Stimulated activated CD8-positive, alpha-beta memory T cell treated with anti-CD3 and anti-CD28 coated beads, Interleukin-2, amount 100 ng/mL, for 48 hours (primary cell): ENCODE measurements at regions not wholly inside any gene's neighbourhood (a gene's known extent, or its start where the extent isn't known, plus 50 kb on each side); places are given as distances from the start of the nearest gene placed in this dataset.
"Not testable (repeated sequence)": the region's sequence is repeated elsewhere in the genome, so short reads cannot be mapped to it uniquely, and the experiment has no call there.

Experiments
- DNase-seq, 2 donors: peaks; one replicate each; pipeline ENCODE4 v3.0.0-alpha.2; 2020; ENCODE audit warnings: low read depth in 2 of 2

DNA sequence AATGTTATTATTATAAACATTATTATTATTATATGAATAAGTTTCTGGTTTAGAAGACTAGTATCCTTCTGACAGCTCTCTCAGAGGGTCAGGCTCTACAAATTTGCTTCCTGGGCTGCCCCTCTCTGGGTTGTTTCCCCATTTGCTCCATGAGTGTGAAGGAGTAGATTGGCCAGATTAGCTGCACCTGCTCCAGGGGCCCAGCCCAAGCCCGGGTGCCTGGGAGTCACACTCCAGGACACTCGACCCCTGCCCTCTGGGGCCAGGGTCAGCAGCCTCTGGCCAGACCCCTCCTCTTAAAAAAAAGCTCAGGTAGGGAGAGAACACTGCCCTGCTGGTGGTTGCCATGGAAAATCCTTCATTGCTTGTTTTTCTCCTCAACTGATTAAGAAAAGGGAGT is 169.0 kb upstream of the FOXD4L5 start:
- not testable (repeated sequence) for DNase-seq

DNA sequence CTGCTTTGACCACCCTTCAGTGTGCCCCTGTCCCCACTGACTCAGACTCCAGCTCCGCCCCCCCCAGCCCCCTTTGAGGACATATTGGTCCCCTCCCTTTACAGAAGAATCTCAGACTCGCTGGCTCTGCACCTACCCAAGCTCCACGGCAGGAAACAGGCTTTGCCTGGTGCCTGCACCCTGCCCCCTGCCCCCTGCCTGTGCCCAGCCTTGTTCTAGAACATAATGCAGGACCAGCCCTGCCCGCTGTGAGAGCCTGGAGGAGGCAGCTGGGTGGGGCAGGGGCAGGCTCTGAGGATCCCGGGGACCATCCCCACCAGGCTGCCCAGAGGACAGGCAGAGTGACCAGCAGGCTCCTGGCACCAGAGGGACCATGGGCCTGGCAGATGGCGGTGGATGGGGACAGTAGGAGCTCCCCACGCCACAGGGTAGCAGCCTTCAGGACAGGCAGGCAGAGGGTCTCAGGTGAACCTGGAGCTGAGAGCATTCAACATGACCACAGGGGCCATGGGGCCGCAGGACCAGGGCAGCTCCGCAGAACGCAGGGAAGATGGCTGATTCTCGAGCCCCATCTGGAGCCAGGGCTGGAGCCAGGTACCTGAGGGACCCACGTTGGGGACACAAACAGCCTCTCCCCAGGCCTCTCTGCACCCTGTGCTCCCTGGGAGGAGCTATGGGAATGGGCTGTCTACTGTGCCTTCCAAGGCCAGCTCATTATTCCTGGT is 165.0 kb upstream of the FOXD4L5 start:
- DNase-seq = not testable (repeated sequence)

DNA sequence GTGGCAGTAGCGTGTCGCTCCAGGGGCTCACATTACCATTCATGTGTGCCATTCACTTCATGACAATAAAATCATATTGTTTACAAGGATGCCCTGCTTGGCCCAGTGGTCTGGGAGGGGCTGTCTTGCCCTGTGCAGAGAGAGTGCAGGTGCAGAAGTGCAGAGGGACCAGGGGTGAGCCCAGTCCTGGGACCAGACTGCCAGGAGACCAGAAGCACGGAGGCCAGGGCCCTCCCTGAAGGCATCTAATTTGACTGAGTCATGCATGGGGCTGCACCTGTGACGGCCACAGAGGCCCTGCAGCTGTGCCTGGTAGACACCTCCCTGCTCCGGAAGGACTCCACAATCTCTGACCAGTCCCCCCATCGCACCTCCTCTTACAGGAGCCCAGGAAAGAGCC is 164.4 kb upstream of the FOXD4L5 start:
- no peak for DNase-seq

DNA sequence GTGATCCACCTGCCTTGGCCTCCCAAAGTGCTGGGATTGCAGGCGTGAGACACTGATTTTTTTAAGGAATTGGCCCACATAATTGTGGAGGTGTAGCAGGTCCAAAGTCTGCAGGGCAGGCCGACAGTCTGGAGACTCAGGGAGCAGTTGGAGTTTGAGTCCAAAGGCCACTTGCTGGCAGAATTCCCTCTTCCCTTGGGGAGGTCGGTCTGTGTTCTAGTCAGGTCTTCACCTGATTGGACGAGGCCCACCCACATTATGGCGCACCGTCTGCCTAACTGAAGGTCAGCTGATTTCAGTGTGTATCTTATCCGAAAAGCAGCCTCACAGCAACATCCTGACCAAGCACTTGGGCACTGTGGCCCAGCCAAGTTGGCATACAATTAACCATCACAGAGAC is 162.1 kb upstream of the FOXD4L5 start:
- not testable (repeated sequence) for DNase-seq

DNA sequence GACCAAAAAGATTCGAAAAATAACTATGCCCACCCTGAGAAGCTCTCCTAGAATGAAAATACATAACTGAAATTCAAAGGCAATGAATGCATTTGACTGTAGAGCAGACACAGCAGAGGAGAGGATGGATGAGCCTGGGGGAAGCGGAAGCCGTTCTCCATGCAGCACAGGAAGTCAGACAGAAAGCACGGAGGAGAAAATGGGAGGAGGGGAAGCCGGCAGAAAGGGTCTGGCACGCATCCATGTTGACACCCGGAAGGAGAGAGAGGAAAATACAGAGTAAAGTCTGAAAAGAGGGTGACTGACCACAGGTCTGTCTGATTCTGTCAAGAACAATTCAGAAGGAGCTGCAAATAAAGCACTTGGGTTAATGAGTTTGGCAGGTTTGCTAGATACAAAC is 161.0 kb upstream of the FOXD4L5 start:
- DNase-seq = not testable (repeated sequence)

DNA sequence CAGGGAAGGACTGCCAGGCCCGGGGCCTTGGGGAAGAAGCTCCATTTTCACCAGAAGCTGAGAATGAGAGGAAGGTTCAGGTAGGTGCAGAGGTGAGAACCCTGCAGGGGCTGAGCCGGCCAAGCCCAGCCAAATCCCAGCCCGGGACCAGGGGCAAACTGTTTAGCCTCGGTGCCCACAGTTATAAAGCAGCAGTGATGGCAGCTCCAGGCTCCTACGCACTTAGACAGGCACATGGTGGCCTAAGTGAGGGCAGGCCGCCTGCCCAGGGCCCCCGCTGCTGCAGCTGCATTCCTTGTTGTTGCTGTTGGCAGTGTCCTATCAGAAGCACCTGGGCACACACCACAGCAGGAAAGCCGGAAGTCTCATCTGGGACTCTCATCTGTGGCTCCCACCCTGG is 159.9 kb upstream of the FOXD4L5 start:
- no peak for DNase-seq

DNA sequence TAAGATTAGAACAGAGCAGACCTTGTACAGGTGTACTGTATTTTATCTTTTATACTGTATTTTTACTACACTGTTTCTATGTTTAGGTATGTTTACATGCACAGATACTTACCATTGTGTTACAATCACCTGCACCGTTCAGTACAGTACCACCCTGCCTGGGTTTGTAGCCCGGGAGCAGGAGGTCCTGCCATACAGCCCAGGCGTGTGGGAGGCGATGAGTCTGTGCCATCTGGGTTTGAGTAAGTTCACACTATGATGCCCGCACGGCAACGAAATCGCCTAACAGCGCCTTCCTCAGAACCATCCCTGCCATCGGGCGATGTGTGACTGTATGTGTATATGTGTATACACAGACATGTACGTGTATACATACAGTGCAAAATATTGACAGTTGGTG is 157.1 kb upstream of the FOXD4L5 start:
- not testable (repeated sequence) for DNase-seq

DNA sequence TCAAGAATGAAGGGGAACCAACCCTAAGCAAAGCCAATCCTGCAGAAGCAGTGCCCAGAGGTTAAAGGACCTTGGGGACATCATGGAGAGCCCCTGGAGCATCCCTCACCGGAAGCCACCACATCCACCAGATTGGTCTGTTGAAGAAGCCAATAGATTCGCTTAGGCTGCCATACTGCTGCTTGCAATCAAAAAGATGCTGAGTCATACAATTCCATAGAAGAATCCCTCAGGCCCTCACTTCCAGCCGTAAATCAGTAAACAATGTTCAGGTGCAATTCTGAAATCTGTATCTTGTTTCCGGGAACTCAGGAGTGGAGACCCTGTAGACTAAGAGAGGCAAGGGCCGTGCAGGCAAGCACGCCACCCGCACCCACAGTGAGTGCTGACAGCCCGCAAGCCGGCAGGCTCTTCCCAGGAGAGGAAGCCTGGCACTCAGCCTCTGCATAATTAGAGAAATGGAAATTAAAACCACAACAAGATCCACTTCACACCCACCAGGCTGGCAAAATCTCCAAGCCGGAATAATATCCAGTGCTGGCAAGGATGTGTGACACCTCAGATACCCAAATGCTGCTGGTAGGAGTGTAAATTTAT is 156.4 kb upstream of the FOXD4L5 start:
- not testable (repeated sequence) for DNase-seq

DNA sequence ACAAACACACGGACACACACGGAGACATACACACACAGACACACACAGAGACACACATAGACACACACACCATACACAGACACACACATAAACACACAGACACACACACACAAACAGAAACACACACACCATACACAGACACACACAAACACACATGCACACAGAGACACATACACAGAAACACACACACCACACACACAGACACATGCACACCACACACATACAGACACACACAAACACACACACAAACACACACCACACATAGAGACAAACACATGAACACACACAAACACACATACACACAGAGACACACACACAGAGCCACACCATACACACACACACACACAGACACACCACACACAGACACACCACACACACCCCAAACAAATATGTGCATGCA is 152.7 kb upstream of the FOXD4L5 start:
- no peak for DNase-seq

DNA sequence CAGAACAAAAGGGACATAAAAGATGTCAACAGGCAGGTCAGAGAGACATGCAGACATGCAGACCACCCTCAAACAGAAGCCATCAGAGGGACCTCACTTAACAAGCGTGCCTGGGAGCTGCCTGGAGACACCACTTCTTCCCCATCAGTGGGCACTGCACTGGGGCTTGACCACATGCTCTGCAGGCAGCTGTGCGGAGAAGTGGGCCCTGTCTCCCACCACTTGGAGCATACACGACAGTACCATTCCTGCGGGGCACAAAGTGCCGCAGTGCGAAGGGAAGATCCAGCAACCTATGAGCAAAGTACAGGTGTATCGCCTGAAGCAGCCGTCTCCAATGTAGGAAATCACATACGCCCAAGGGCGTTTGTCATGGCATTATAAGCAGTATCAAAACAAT is 150.5 kb upstream of the FOXD4L5 start:
- DNase-seq = no peak

DNA sequence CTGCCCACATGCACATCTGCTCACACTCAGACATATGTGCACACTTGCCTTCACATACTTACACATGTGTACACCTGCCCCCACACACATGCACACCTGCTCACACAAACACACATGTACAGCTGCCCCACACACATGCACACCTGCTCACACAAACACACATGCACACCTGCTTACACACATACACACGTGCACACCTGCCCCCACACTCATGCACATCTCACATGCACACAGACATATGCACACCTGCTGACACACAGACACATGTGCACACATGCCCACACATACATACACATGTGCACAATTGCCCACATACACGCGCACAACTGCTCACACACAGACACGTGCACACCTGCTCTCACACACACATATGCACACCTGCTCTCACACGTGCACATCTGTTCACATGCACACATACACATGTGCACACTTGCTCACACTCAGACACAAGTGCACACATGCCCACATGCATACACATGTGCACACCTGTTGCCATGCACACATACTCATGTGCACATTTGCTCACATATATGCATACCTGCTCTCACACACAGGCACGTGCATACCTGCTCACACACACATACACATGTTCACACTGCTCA is 147.8 kb upstream of the FOXD4L5 start:
- DNase-seq = no peak

DNA sequence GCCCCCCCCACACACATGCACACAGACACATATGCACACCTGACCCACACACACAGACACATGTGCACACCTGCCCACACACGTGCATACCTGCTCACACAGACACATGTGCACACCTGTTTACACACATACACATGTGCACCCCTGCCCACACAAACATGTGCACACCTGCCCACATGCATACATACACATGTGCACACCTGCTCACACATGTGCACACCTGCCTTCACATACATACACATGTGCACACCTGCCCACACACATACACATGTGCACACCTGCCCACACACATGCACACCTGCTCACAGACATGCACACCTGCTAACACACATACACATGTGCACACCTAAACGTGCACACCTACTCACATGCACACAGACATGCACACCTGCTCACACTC is 147.0 kb upstream of the FOXD4L5 start:
- no peak for DNase-seq

DNA sequence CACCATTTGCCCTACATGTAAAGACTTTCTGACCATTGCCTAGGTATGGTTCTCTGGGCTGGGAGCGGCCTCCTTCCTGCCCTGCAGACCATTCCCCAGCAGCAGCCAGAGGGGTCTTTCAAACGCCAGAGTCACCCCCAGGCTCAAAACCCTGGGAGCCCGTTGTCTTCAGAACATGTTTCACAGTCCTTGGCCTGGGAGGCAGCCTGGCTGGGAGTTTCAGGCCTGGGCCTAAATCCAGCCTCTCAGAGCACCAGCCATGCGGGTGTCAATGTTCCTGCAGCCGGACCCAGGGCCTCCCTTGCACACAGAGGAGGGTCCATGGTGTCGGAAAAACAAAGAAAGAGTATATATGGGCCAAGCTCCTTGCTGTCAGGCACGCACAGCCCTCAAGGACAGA is 145.2 kb upstream of the FOXD4L5 start:
- DNase-seq = no peak

DNA sequence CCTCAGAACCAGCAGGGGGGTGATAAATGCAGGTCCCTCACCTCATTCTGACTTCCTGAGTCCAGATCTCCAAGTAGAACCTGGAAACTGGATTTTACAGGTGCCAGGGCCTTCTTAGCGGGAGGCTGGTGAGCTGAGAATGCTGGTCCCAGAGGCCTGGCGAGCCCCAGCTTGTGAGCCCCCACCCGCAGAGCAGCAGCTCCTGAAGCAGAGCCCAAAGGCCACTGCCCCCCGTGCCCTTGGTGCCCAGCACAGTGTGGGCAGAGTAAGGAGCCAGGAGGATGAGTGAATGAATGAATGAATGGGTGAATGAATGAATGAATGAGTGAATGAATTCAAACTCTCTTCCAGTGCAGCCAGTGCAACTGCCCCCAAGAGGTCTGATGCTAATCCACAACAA is 142.4 kb upstream of the FOXD4L5 start:
- not testable (repeated sequence) for DNase-seq

DNA sequence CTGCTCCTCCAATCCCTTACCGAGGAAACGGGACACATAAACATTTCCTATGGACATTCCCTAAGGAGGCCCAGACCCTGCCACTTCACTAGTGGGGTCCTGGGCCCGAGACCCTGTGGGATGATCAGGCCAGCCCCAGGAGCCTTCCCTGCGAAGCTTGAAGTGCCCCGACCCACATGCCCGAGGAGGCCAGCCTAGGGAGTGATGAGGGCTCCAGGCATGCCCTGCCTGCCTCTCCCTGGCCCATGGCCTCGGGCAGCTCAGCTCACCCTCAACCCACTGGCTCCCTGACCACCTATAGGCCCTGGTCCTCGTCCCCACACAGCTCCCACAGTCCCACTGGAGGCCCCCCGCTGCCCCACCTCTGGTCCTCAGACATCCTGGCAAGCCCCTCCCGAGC is 141.8 kb upstream of the FOXD4L5 start:
- not testable (repeated sequence) for DNase-seq

DNA sequence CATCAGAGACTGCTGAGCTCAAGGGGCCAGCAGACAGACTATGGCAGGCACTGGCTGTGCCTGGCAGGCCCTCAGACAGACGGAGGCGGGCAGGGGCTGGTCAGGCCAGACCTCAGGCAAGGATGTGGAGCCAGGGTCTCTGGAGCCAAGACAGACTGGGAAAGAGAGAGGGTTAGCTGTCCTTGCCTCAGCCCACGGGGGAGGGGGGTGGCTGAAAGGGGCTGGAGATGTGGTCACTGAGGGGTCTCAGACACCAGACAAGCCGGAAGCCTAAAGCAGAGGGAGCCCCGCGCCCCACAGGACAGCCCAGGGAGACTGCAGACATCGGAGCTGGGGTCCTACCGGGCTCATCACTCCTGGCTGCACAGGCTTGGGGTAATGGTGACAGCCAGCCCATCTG is 141.2 kb upstream of the FOXD4L5 start:
- no peak for DNase-seq

DNA sequence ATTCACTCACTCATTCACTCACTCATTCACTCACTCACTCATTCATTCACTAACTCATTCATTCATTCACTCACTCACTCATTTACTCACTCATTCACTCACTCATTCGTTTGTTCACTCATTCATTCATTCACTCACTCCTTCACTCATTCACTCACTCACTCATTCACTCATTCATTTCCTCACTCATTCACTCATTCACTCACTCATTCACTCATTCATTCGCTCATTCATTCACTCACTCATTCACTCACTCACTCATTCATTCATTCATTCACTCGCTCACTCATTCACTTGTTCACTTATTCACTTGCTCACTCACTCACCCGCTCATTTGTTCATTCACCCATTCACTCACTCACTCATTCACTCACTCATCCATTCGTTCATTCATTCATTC is 140.2 kb upstream of the FOXD4L5 start:
- not testable (repeated sequence) for DNase-seq

DNA sequence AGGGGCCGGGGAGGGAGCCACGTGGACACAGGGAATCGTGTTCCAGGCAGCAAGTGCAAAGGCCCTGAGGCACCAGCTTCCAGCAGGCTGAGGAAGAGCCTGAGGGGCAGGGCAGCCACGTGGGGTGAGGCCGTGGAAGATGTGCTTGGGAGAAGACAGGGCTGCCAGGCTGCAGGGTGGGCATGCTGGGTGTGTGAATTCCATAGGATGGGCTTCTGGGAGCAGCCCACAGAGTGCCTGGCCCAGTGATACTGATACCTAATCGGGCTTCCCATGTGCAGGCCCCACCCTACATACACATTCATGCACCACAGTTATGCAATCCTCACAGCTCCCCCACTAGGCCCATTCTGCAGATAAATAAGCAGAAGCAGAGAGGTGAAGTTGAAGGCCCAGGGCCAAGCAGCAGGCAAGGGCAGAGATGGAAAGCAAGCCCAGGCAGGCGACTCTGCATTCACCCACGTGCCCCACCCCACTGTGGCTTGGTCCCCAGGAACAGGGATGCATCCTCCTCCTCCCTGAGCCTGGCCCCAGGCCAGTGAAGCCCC is 139.5 kb upstream of the FOXD4L5 start:
- DNase-seq = not testable (repeated sequence)

DNA sequence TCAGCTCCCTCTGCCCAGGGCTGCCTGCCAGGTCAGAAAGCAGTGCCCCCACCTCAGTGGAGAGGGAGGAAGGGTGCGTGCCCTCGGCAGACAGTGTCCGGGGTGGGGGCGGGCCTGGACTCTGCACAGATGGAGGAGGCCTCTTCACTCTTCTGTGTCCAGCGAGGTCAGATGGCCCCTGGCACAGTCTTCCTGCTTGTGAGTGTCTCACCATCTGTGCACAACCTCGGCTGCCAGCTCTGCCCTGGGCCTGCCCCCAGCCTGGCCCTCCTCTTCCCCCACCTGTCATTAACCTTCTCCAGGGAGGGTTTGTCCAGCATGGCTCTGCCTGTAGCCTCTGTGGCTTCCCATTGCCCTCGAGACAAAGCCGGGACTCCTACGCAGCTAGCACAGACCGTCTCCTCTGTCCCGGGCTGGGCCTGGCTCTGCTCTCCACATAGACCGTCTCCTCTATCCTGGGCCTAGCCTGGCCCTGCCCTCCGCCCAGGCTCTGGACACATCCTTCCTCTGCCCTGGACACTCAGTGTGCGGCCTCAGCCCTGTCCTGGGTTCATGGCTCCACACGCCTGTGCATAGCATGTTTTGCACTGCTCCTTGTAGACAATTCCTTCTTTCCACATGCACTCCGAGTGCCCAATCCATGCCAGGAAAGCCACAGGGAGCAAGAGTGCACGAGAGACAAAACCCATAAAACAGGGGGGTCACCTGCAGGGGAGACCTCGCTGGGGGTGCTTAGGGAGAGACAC is 138.9 kb upstream of the FOXD4L5 start:
- not testable (repeated sequence) for DNase-seq

DNA sequence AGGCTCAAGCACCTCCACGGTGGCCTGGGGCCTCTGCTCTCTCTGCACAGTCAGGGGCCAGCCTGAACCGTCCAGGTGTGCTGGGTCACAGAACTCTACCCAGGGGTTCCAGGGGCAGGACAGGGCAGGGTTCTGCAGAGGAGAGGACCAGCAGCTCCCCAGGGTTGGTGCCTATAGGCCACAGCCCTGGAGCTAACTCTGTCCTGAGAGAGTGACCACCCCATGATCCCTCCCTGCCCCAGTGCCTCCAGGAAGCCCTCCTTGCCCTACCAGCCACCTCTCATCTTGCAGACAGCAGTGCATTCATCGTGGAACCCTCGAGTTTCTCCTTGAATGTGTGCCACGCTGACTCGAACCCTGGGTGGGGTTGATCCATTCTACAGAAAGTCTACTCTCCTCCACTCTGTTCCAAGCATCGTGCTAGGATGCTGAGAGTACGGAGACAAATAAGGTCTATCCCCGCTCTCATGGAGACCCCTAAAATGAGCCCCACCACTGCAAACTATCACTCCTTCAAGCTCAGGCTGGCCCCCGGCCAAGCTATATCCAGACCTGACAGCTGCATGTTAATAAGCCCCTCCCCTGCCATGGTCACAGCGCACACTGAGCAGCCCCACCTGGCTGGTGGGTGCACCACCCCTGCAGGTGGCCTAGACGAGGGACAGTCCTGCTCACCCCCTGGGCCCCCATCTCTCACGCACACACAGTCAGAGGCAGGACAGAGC is 138.1 kb upstream of the FOXD4L5 start:
- DNase-seq = not testable (repeated sequence)

DNA sequence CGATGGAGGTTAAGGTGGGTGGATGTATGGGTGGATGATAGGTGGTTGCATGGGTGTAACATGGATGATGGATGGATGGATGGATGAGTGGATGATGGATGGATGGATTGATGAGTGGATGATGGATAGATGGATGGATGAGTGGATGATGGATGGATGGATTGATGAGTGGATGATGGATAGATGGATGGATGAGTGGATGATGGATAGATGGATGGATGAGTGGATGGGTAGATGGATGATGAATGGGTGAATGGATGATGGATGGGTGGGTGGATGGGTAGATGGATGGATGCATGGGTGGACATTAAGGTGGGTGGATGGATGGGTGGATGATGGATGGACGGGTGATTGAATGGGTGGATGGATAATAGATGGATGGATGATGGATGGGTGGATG is 136.5 kb upstream of the FOXD4L5 start:
- not testable (repeated sequence) for DNase-seq

DNA sequence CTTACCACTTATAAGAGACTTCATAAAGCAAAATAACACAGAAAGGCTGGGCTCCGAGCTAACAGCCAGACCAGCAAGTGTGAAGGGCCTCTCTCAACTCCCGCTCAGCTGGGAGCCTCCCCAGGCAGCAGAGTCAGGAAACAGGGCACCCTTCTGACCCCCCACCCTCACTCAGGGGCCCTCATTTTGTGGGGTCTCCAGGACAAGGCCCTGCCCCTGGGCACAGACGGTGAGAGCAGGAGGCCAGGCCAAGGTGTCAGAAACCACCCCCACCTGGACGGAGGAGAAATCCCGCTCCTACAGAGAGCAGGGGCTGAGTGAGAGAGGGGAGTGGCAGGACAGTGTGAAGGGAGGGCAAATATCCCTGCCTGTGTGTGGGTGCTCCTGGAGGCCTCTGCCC is 135.8 kb upstream of the FOXD4L5 start:
- no peak for DNase-seq
